SK-N-SH (cell line): ENCODE measurements at regions not wholly inside any gene's neighbourhood (a gene's known extent, or its start where the extent isn't known, plus 50 kb on each side); places are given as distances from the start of the nearest gene placed in this dataset.
A peak's percentile ranks its signal among the peaks of the same experiment; 100 is the strongest.

Source experiments
- CTCF ChIA-PET: fragments of 300-600, 350-600 bp; formaldehyde crosslinking; extraction: SDS; loops from one replicate; lab custom pipeline; 2021; lab: Yijun Ruan, JAX
- POLR2A ChIA-PET: fragments of 350-600 bp; sonication (Branson Sonifier 250); formaldehyde crosslinking; extraction: SDS; loops from one replicate; lab custom pipeline; 2020; ENCODE audit warnings: antibody characterized with exemption, inconsistent platforms; lab: Yijun Ruan, JAX
- DNase-seq: peaks from one replicate; pipeline ENCODE4 v3.0.0; 2012
- H2AFZ ChIP-seq: fragments of 200-600 bp; sonication (generic); 2 replicates; pipeline ENCODE4 v1.8.1; 2016; ENCODE audit warnings: antibody characterized with exemption, mild to moderate bottlenecking, low read depth
- H3F3A ChIP-seq: fragments of 200-600 bp; sonication (generic); replicated peaks from 2 replicates; pipeline ENCODE3; 2016; ENCODE audit warnings: antibody characterized with exemption, mild to moderate bottlenecking; ENCODE audit not compliant: insufficient read depth
- H3K27ac ChIP-seq, 2 experiments: fragments of 200-500 bp in 1 of 2; fragments of 200-600 bp in 1 of 2; sonication (Bioruptor generic) in 1 of 2; sonication (generic), shearing (Covaris generic) in 1 of 2; 2 replicates each; pipeline versions ENCODE4 v1.5.1 to v1.6.1; 2014 to 2016; ENCODE audit warnings: low read depth in 2 of 2, inconsistent platforms in 1 of 2, low read length in 1 of 2, mild to moderate bottlenecking in 1 of 2, mixed read lengths in 1 of 2
- H3K27me3 ChIP-seq: fragments of 200-600 bp; sonication (generic), shearing (Covaris generic); 2 replicates; pipeline ENCODE4 v1.6.1; 2016; ENCODE audit warnings: mixed run types; ENCODE audit not compliant: insufficient read depth
- H3K36me3 ChIP-seq, 2 experiments: fragments of 200-500 bp in 1 of 2; fragments of 200-600 bp in 1 of 2; sonication (Bioruptor generic) in 1 of 2; sonication (generic) in 1 of 2; replicated peaks in 1 of 2; 2 replicates each; pipeline versions ENCODE3 to v1.5.1; 2014 to 2016; ENCODE audit warnings: low read length in 1 of 2, mild to moderate bottlenecking in 1 of 2; ENCODE audit not compliant: insufficient read depth in 2 of 2, control insufficient read depth in 1 of 2
- H3K4me1 ChIP-seq, 2 experiments: fragments of 200-500 bp in 1 of 2; fragments of 200-600 bp in 1 of 2; sonication (Bioruptor generic) in 1 of 2; sonication (generic), shearing (Covaris generic) in 1 of 2; 2 replicates each; pipeline versions ENCODE4 v1.5.1 to v1.6.1; 2014 to 2016; ENCODE audit warnings: low read depth in 1 of 2, low read length in 1 of 2, mixed run types in 1 of 2; ENCODE audit not compliant: insufficient read depth in 2 of 2, control insufficient read depth in 1 of 2
- H3K4me2 ChIP-seq: fragments of 200-600 bp; sonication (generic), shearing (Covaris generic); 2 replicates; pipeline ENCODE4 v1.6.1; 2017; ENCODE audit warnings: mixed run types
- H3K4me3 ChIP-seq, 2 experiments: fragments of 200-500 bp in 1 of 2; fragments of 200-600 bp in 1 of 2; sonication (Bioruptor generic) in 1 of 2; sonication (generic), shearing (Covaris generic) in 1 of 2; 2 replicates each; pipeline versions ENCODE4 v1.5.1 to v1.8.1; 2014 to 2016; ENCODE audit warnings: low read depth in 2 of 2, inconsistent platforms in 1 of 2, low read length in 1 of 2, mild to moderate bottlenecking in 1 of 2, mixed read lengths in 1 of 2, moderate library complexity in 1 of 2
- H3K79me2 ChIP-seq: fragments of 200-600 bp; sonication (generic); 2 replicates; pipeline ENCODE4 v1.8.1; 2017; ENCODE audit warnings: mild to moderate bottlenecking; ENCODE audit not compliant: insufficient read depth
- H3K9ac ChIP-seq: fragments of 200-600 bp; sonication (generic); 2 replicates; pipeline ENCODE4 v1.6.1; 2017; ENCODE audit warnings: mixed run types
- H3K9me2 ChIP-seq: fragments of 200-600 bp; sonication (generic); 2 replicates; pipeline ENCODE4 v1.6.1; 2017; ENCODE audit warnings: mixed run types
- H3K9me3 ChIP-seq: fragments of 200-600 bp; sonication (generic); 2 replicates; pipeline ENCODE4 v1.6.1; 2017; ENCODE audit warnings: mixed run types, mild to moderate bottlenecking, moderate library complexity
- H4K20me1 ChIP-seq: fragments of 200-600 bp; sonication (generic); 2 replicates; pipeline ENCODE4 v1.6.1; 2017; ENCODE audit warnings: mild to moderate bottlenecking, mixed run types; ENCODE audit not compliant: insufficient read depth
- CHD2 ChIP-seq: fragments of 150-350 bp; IDR thresholded peaks from 2 replicates; pipeline ENCODE4 v1.6.1; 2018; ENCODE audit warnings: low read length; ENCODE audit not compliant: partially characterized antibody
- ELF1 ChIP-seq: IDR thresholded peaks from 2 replicates; pipeline ENCODE4 v1.4.0; 2012
- FOXJ3 ChIP-seq: sonication (generic); formaldehyde crosslinking; IDR thresholded peaks from 2 replicates; pipeline ENCODE4 v1.5.1; 2020; ENCODE audit warnings: mild to moderate bottlenecking, missing genetic modification reagents
- FOXM1 ChIP-seq: IDR thresholded peaks from 2 replicates; pipeline ENCODE4 v1.4.0; 2012; ENCODE audit warnings: low read depth, mild to moderate bottlenecking
- GATA2 ChIP-seq: sonication (generic); formaldehyde crosslinking; IDR thresholded peaks from 2 replicates; pipeline ENCODE4 v1.5.0; 2020; ENCODE audit warnings: mild to moderate bottlenecking, missing genetic modification reagents
- MEF2A ChIP-seq: IDR thresholded peaks from 2 replicates; pipeline ENCODE4 v1.4.0; 2012; ENCODE audit warnings: low read depth, borderline replicate concordance
- SIN3A ChIP-seq: IDR thresholded peaks from 2 replicates; pipeline ENCODE4 v1.6.1; 2012; ENCODE audit warnings: low read depth, mild to moderate bottlenecking, low read length, moderate library complexity, borderline replicate concordance
- SMC3 ChIP-seq: IDR thresholded peaks from 2 replicates; pipeline ENCODE4 v1.6.1; 2012; ENCODE audit warnings: low read depth, low read length, improper control_type of control experiment
- TAF1 ChIP-seq: IDR thresholded peaks from 2 replicates; pipeline ENCODE4 v1.6.1; 2012; ENCODE audit warnings: low read depth, mild to moderate bottlenecking, low read length, moderate library complexity, borderline replicate concordance
- TEAD4 ChIP-seq: IDR thresholded peaks from 2 replicates; pipeline ENCODE4 v1.4.0; 2012; ENCODE audit warnings: mild to moderate bottlenecking, borderline replicate concordance; ENCODE audit not compliant: insufficient read depth
- WGBS: methylation state at CpG from one replicate; pipeline ENCODE4 v1.1.6; 2017; ENCODE audit warnings: low lambda C conversion rate; 5-methylcytosine and 5-hydroxymethylcytosine counted together
- TF ChIP-seq, protein P1 (sequence below): fragments of 150-350 bp; IDR thresholded peaks from 2 replicates; pipeline ENCODE4 v1.6.1; 2017; ENCODE audit warnings: antibody characterized with exemption, low read length, low read depth, borderline replicate concordance
- TF ChIP-seq, protein P2 (sequence below): IDR thresholded peaks from 2 replicates; pipeline ENCODE4 v1.4.0; 2012; ENCODE audit warnings: low read depth
- TF ChIP-seq, protein P3 (sequence below): IDR thresholded peaks from 2 replicates; pipeline ENCODE4; 2012
- TF ChIP-seq, protein P4 (sequence below): IDR thresholded peaks from 2 replicates; pipeline ENCODE4 v1.6.1; 2012; ENCODE audit warnings: mild to moderate bottlenecking, low read depth, low read length, moderate library complexity
- TF ChIP-seq, protein P5 (sequence below): fragments of 200-600 bp; sonication (generic); IDR thresholded peaks from 2 replicates; pipeline ENCODE4 v1.6.1; 2017; ENCODE audit warnings: antibody characterized with exemption, mild to moderate bottlenecking, moderate library complexity

DNA sequence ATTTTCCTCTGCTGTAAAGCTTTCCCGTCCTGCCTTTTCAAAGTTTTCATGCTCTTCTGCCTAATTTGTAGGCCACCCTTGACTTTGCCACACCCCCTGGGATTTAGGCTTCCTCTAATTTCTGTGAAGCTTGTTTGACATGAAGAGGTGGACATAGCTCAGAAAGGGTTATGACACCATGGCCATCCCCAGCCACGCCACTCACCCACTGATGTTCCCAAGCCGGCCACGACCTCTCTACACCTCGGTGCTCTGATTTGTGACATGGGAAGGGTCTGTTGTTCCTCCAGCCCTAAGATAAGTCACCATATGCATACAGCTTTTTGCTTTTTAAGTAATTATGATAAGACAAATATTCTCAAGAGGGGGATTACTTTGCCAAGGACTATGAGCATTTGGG, 139.5 kb downstream of the BARX1 start (continued):
- TF ChIP-seq FOXM1 = no peak
- TF ChIP-seq, all 33 proteins: peak for 0

DNA sequence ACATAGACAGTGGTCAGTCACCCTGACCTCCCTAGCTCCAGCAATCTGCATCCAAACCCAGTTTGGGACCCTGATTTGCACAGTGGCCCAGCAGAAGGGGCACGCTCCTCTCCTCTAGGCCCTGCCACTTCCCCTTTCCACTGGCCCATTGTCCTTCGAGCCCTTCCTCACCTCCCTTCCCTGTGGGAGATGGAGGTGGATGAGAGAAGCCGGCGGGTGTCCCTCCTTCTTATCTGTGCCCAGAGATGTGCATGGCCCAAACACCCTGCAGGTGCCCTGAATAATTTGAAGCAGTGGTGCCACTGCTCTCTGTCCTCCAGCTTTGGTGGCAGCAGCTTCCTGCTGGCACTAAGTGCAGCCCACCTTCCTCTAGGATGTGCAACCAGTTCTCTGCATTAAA, 140.0 kb downstream of the BARX1 start:
- CTCF ChIA-PET = interaction anchor here (1.0 to 2.5 kb wide), 5 partner anchors 12 to 147 kb away, joined by 3 to 11 read pairs (median 4); no protein-coding TSS in a partner anchor
- WGBS = 54% methylated on average over 4 of the region's 4 CpGs

More for the DNA sequence above, 140.0 kb downstream of the BARX1 start:
- TF ChIP-seq, protein P1, sequence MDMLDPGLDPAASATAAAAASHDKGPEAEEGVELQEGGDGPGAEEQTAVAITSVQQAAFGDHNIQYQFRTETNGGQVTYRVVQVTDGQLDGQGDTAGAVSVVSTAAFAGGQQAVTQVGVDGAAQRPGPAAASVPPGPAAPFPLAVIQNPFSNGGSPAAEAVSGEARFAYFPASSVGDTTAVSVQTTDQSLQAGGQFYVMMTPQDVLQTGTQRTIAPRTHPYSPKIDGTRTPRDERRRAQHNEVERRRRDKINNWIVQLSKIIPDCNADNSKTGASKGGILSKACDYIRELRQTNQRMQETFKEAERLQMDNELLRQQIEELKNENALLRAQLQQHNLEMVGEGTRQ = no peak
- no peak for TF ChIP-seq CHD2
- no peak for TF ChIP-seq ELF1
- no peak for TF ChIP-seq SIN3A
- TF ChIP-seq SMC3 = no peak
- TF ChIP-seq, protein P2, sequence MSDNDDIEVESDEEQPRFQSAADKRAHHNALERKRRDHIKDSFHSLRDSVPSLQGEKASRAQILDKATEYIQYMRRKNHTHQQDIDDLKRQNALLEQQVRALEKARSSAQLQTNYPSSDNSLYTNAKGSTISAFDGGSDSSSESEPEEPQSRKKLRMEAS = no peak
- TF ChIP-seq, protein P3, sequence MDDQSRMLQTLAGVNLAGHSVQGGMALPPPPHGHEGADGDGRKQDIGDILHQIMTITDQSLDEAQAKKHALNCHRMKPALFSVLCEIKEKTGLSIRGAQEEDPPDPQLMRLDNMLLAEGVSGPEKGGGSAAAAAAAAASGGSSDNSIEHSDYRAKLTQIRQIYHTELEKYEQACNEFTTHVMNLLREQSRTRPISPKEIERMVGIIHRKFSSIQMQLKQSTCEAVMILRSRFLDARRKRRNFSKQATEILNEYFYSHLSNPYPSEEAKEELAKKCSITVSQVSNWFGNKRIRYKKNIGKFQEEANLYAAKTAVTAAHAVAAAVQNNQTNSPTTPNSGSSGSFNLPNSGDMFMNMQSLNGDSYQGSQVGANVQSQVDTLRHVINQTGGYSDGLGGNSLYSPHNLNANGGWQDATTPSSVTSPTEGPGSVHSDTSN = no peak
- TF ChIP-seq TEAD4 = no peak
- no peak for TF ChIP-seq GATA2
- no peak for TF ChIP-seq TAF1
- TF ChIP-seq MEF2A = no peak
- TF ChIP-seq, protein P4, sequence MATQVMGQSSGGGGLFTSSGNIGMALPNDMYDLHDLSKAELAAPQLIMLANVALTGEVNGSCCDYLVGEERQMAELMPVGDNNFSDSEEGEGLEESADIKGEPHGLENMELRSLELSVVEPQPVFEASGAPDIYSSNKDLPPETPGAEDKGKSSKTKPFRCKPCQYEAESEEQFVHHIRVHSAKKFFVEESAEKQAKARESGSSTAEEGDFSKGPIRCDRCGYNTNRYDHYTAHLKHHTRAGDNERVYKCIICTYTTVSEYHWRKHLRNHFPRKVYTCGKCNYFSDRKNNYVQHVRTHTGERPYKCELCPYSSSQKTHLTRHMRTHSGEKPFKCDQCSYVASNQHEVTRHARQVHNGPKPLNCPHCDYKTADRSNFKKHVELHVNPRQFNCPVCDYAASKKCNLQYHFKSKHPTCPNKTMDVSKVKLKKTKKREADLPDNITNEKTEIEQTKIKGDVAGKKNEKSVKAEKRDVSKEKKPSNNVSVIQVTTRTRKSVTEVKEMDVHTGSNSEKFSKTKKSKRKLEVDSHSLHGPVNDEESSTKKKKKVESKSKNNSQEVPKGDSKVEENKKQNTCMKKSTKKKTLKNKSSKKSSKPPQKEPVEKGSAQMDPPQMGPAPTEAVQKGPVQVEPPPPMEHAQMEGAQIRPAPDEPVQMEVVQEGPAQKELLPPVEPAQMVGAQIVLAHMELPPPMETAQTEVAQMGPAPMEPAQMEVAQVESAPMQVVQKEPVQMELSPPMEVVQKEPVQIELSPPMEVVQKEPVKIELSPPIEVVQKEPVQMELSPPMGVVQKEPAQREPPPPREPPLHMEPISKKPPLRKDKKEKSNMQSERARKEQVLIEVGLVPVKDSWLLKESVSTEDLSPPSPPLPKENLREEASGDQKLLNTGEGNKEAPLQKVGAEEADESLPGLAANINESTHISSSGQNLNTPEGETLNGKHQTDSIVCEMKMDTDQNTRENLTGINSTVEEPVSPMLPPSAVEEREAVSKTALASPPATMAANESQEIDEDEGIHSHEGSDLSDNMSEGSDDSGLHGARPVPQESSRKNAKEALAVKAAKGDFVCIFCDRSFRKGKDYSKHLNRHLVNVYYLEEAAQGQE = no peak
- no peak for TF ChIP-seq FOXJ3
- TF ChIP-seq, protein P5, sequence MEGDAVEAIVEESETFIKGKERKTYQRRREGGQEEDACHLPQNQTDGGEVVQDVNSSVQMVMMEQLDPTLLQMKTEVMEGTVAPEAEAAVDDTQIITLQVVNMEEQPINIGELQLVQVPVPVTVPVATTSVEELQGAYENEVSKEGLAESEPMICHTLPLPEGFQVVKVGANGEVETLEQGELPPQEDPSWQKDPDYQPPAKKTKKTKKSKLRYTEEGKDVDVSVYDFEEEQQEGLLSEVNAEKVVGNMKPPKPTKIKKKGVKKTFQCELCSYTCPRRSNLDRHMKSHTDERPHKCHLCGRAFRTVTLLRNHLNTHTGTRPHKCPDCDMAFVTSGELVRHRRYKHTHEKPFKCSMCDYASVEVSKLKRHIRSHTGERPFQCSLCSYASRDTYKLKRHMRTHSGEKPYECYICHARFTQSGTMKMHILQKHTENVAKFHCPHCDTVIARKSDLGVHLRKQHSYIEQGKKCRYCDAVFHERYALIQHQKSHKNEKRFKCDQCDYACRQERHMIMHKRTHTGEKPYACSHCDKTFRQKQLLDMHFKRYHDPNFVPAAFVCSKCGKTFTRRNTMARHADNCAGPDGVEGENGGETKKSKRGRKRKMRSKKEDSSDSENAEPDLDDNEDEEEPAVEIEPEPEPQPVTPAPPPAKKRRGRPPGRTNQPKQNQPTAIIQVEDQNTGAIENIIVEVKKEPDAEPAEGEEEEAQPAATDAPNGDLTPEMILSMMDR = no peak
- Histone ChIP-seq H3K9me2 (no peaks in the 10 kb centered on the region), H3K27me3 (no peaks in the 10 kb centered on the region), H3F3A (no peaks in the 10 kb centered on the region), H2AFZ (no peak overlapping the region), H3K9me3 (no peaks in the 10 kb centered on the region), H4K20me1 (no peaks in the 10 kb centered on the region), H3K79me2 (no peaks in the 10 kb centered on the region), H3K9ac (no peak overlapping the region), H3K4me2 (no peak overlapping the region), H3K36me3 (no peaks in the 10 kb centered on the region), H3K4me3 (no peak overlapping the region), H3K27ac (no peak overlapping the region), H3K4me1 (no peaks in the 10 kb centered on the region)
- peak; percentile 2 for DNase-seq
- POLR2A ChIA-PET = no interaction called here
